HepG2 (cell line): ENCODE measurements at regions not wholly inside any gene's neighbourhood (a gene's known extent, or its start where the extent isn't known, plus 50 kb on each side); places are given as distances from the start of the nearest gene placed in this dataset.
"Not testable (repeated sequence)": the region's sequence is repeated elsewhere in the genome, so short reads cannot be mapped to it uniquely, and the experiment has no call there.

Experiments used
- ATAC-seq: fragments of 200-7000 bp; cut with Tn5 transposase; 3 replicates; pipeline ENCODE4 v1.9.1; 2020; ENCODE audit warnings: mild to moderate bottlenecking, moderate library complexity
- BruUV-seq: library from RNA; stranded (reverse); fragments of 400-500 nt; replicated peaks from 2 replicates; lab custom pipeline; 2021; lab: Mats Ljungman, UMichigan
- CTCF ChIA-PET: fragments of 300-600 bp; formaldehyde crosslinking; extraction: SDS; loops from one replicate; lab custom pipeline; 2021; ENCODE audit warnings: low total read pairs, inconsistent platforms, low intra/inter-chr PET ratio; lab: Yijun Ruan, JAX
- POLR2A ChIA-PET: fragments of 350-600 bp; sonication (Branson Sonifier 250); formaldehyde crosslinking; loops from one replicate; lab custom pipeline; 2020; ENCODE audit warnings: antibody characterized with exemption, inconsistent platforms; lab: Yijun Ruan, JAX
- DNase-seq: peaks from one replicate; pipeline ENCODE4 v3.0.0-alpha.2; 2015; ENCODE audit warnings: low spot score
- FAIRE-seq: peaks from 3 replicates; lab custom pipeline; 2011; peaks lifted over from hg19 to GRCh38; lab: Jason Lieb, UNC
- H2AFZ ChIP-seq: one replicate; pipeline ENCODE4 v1.6.1; 2011; ENCODE audit warnings: low read length, inconsistent platforms
- H3K27ac ChIP-seq: fragments of 300-600 bp; 3 replicates; pipeline ENCODE4 v1.8.0; 2011; ENCODE audit warnings: mixed run types, mild to moderate bottlenecking, mixed read lengths, low read length, inconsistent platforms; ENCODE audit not compliant: insufficient read depth; ENCODE audit errors: extremely low read length
- H3K27me3 ChIP-seq, 2 experiments: fragments of 200-600 bp in 1 of 2; 2 replicates in 1 of 2; 3 replicates in 1 of 2; pipeline versions ENCODE4 v1.6.0 to v1.8.0; 2011; ENCODE audit warnings: low read length in 2 of 2, mild to moderate bottlenecking in 2 of 2, moderate library complexity in 2 of 2, inconsistent platforms in 1 of 2; ENCODE audit not compliant: insufficient read depth in 2 of 2, control insufficient read depth in 1 of 2
- H3K36me3 ChIP-seq, 2 experiments: fragments of 200-600 bp in 1 of 2; replicated peaks in 1 of 2; 2 replicates in 1 of 2; 3 replicates in 1 of 2; pipeline versions ENCODE4 v1.5.1 to v1.8.0; 2011; ENCODE audit warnings: low read length in 2 of 2, inconsistent platforms in 1 of 2; ENCODE audit not compliant: insufficient read depth in 2 of 2, control insufficient read depth in 1 of 2
- H3K4me1 ChIP-seq: 2 replicates; pipeline ENCODE4 v1.5.1; 2012; ENCODE audit warnings: low read length, inconsistent platforms; ENCODE audit not compliant: insufficient read depth
- H3K4me2 ChIP-seq: 2 replicates; pipeline ENCODE4 v1.6.0; 2011; ENCODE audit warnings: low read depth, low read length, inconsistent platforms
- H3K4me3 ChIP-seq, 3 experiments: fragments of 200-600 bp in 1 of 3; sonication (generic), shearing (Covaris generic) in 1 of 3; replicated peaks in 1 of 3; 2 replicates each; pipeline ENCODE4 v1.5.1; 2011 to 2016; ENCODE audit warnings: low read length in 3 of 3, inconsistent platforms in 2 of 3, low read depth in 2 of 3, mild to moderate bottlenecking in 2 of 3, control low read depth in 1 of 3, mixed read lengths in 1 of 3; ENCODE audit not compliant: insufficient read depth in 1 of 3
- H3K79me2 ChIP-seq: one replicate; pipeline ENCODE4 v1.6.1; 2011; ENCODE audit warnings: low read length, inconsistent platforms; ENCODE audit not compliant: insufficient read depth
- H3K9ac ChIP-seq: 2 replicates; pipeline ENCODE4 v1.6.0; 2011; ENCODE audit warnings: mild to moderate bottlenecking, low read depth, low read length, inconsistent platforms; ENCODE audit not compliant: insufficient read depth
- H3K9me3 ChIP-seq: 2 replicates; pipeline ENCODE4 v1.5.1; 2012; ENCODE audit warnings: mild to moderate bottlenecking, low read length
- H4K20me1 ChIP-seq: 2 replicates; pipeline ENCODE4 v1.6.0; 2011; ENCODE audit warnings: inconsistent platforms, mild to moderate bottlenecking, low read length, moderate library complexity; ENCODE audit not compliant: insufficient read depth
- WGBS: methylation state at CpG from one replicate; pipeline ENCODE4 v1.1.6; 2017; ENCODE audit warnings: low lambda C conversion rate; 5-methylcytosine and 5-hydroxymethylcytosine counted together
- in situ Hi-C: cut with HindIII; loops from 2 replicates; pipeline ENCODE4 v1.10.0; 2017; ENCODE audit warnings: low pct_unique_long_range_greater_than_20kb; ENCODE audit not compliant: extremely low pct_ligation_motif_present
- intact Hi-C: fragments of 100-400 bp; cut with micrococcal nuclease; formaldehyde crosslinking; loops from one replicate; pipeline ENCODE4 v1.10.0; 2022; ENCODE audit not compliant: unreplicated experiment

DNA sequence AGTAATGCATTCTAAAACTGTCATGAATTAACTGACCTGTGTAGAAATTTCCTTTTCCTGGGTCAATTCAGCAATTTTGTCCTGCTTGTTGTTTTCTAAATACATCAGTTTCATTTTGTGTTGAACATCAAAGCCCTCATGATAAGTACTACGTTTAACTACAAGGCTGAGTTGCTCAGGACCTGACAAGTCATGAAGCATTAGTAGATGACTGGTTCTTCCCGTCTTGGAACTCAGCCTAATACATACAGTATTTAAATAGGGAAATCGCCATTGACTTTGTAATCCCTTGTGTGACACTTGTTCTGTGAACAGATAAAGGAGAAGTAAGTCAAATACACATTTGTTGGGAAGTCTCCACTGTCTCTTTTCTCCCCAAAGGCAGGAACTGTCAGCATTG, 727.1 kb downstream of the TTLL7 start:
- H3K27me3 ChIP-seq, H3K27ac ChIP-seq, POLR2A ChIA-PET, DNase-seq, FAIRE-seq, H3K36me3 ChIP-seq, H4K20me1 ChIP-seq, in situ Hi-C loops, intact Hi-C loops, H2AFZ ChIP-seq, CTCF ChIA-PET, H3K4me2 ChIP-seq, H3K79me2 ChIP-seq, H3K4me1 ChIP-seq, H3K9ac ChIP-seq, H3K9me3 ChIP-seq, BruUV-seq, ATAC-seq, H3K4me3 ChIP-seq: not testable (repeated sequence)
- 0% methylated on average over 3 of the region's 3 CpGs for WGBS

- H3K27ac ChIP-seq, H3K27me3 ChIP-seq, CTCF ChIA-PET, POLR2A ChIA-PET, H3K4me2 ChIP-seq, in situ Hi-C loops, H3K36me3 ChIP-seq, ATAC-seq, FAIRE-seq, H2AFZ ChIP-seq, H3K4me3 ChIP-seq, DNase-seq, H3K4me1 ChIP-seq, H3K79me2 ChIP-seq, H3K9ac ChIP-seq, intact Hi-C loops, H3K9me3 ChIP-seq, H4K20me1 ChIP-seq, BruUV-seq: not testable (repeated sequence)
- no CpG with 5 or more reads among the region's 1 CpG for WGBS
Measured at GRCh38 chr1:83270801-83271200, 728.1 kb downstream of the TTLL7 start.

- H4K20me1 ChIP-seq, H3K4me3 ChIP-seq, ATAC-seq, H3K9me3 ChIP-seq, in situ Hi-C loops, CTCF ChIA-PET, DNase-seq, H2AFZ ChIP-seq, H3K79me2 ChIP-seq, intact Hi-C loops, H3K36me3 ChIP-seq, BruUV-seq, H3K4me1 ChIP-seq, H3K27ac ChIP-seq, H3K4me2 ChIP-seq, POLR2A ChIA-PET, FAIRE-seq, H3K9ac ChIP-seq, H3K27me3 ChIP-seq: not testable (repeated sequence)
- 72% methylated on average over 9 of the region's 14 CpGs for WGBS
Measured at GRCh38 chr1:83263808-83264207, 735.1 kb downstream of the TTLL7 start.

- ATAC-seq, FAIRE-seq: not testable (repeated sequence)
Measured at GRCh38 chr1:83251687-83252086, 747.2 kb downstream of the TTLL7 start.

More at GRCh38 chr1:83251687-83252086, 747.2 kb downstream of the TTLL7 start:
- H3K79me2 ChIP-seq, H3K27me3 ChIP-seq, H3K27ac ChIP-seq, H4K20me1 ChIP-seq, H3K4me3 ChIP-seq, H3K9ac ChIP-seq, H3K4me2 ChIP-seq, H3K36me3 ChIP-seq, POLR2A ChIA-PET, H2AFZ ChIP-seq, intact Hi-C loops, BruUV-seq, in situ Hi-C loops, CTCF ChIA-PET, DNase-seq, H3K4me1 ChIP-seq: not testable (repeated sequence)
- WGBS = 52% methylated on average over 4 of the region's 4 CpGs
- peaks cover 17% of the 10 kb centered on the region for H3K9me3 ChIP-seq
